HG03139 (cell line): ENCODE measurements at regions not wholly inside any gene's neighbourhood (a gene's known extent, or its start where the extent isn't known, plus 50 kb on each side); places are given as distances from the start of the nearest gene placed in this dataset.
"Not testable (repeated sequence)": the region's sequence is repeated elsewhere in the genome, so short reads cannot be mapped to it uniquely, and the experiment has no call there.

Source experiments
- ATAC-seq: cut with Tn5 transposase; IDR thresholded peaks from one replicate; pipeline ENCODE4 v1.9.1; 2021; ENCODE audit not compliant: unreplicated experiment

- ATAC-seq: no peak
These were observed 90.6 kb upstream of the CIBAR2 start for GRCh38 chr16:85202631-85203461.

DNA sequence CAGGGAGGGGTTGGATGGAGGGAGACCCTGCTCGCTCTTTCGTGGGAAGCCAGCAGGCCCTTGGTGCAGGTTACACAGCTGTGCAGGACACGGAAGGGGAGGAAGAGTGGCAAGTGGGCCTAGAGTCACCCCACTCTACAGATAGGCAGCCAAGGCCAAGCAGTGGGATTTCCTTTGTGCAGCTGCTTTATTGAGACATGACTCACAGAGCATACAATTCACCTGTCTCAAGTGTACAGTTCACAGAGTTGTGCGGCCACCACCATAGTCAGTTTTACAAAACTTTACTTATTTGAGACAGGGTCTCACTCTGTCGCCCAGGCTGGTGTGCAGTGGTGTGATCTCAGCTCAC lies 91.2 kb upstream of the CIBAR2 start:
- ATAC-seq: no peak

- no peak for ATAC-seq
These were observed 92.2 kb upstream of the CIBAR2 start for GRCh38 chr16:85204242-85205010.

DNA sequence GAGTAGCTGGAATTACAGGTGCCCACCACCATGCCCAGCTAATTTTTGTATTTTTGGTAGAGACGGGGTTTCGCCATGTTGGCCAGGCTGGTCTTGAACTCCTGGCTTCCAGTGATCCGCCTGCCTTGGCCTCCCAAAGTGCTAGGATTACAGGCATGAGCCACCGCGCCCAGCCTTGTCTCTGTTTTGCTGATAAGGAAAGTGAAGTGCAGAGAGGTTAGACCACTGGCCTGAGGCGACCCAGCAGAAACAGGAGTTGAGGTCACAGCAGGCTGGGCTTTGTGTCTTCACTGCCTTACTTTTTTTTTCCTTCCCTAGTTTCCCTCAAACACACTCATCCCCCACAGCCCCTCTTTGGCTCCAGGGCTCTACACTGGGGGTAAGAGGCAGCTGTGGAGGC lies 93.0 kb upstream of the CIBAR2 start:
- not testable (repeated sequence) for ATAC-seq

DNA sequence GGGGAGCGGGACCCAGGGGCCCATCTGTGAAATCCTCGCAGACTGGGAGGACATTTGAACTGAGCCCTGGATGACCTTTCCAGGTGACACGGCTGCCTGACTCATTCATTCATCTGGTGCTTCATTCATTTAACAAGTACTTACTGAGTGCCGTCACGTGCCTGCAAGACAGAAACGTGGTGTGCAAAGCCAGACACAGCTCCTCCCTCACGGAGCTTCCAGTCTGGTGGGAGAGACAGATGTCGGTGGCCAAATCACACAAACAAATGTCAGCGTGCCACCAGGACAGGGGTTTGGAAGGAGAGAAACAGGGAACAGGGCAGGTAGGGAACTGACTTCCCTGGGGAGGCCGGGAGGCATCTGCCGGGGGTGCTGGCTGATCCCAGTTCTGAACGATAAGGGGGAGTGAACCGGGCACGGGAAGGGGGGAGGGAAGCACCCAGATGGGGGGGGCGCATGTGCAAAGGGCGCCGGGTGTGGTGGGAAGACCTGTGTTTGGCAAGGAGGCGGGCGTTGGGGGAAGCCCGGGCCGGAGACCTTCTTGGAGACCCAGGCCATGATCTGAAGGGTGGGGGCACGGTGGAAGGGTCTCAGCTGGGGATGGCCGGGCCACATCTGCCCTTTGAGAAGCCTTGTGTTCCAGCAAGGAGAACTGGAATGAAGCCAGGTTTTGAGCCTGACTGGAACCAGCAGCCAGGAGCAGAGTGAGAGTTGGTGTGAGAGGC lies 93.6 kb upstream of the CIBAR2 start:
- ATAC-seq: no peak

GRCh38 chr16:85206472-85207356 lies 94.4 kb upstream of the CIBAR2 start:
- no peak for ATAC-seq

DNA sequence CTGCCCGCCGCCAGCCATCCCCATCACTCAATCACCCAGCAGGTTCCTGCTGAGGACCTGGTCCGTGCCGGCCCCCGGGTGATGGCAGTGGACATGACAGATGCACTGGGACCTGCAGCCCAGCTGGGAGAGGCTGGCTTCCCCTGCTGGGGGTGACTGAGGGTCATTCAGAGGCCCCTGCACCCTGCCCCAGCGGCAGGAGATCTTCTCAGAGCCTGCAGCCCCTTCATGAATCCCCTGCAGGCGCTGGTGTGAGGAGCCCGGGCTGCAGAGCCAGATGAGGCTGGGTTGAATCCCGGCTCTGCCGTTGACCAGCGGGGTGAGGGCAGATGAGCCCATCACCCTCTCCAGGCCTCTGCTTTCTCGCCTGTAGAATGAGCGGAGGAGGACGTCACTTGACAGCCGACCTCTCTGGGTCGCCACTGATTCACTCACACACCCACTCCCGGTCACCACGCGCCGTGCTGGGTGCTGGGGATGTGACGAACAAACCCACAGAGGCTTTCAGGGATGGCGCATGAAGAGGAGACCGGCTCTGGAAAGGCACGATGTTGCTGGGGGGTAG lies 95.2 kb upstream of the CIBAR2 start:
- ATAC-seq: no peak

- no peak for ATAC-seq
These were observed 95.9 kb upstream of the CIBAR2 start for GRCh38 chr16:85208181-85208580.

- ATAC-seq: no peak
These were observed 96.6 kb upstream of the CIBAR2 start for GRCh38 chr16:85208643-85209520.

- no peak for ATAC-seq
These were observed 97.4 kb upstream of the CIBAR2 start for GRCh38 chr16:85209526-85210121.

DNA sequence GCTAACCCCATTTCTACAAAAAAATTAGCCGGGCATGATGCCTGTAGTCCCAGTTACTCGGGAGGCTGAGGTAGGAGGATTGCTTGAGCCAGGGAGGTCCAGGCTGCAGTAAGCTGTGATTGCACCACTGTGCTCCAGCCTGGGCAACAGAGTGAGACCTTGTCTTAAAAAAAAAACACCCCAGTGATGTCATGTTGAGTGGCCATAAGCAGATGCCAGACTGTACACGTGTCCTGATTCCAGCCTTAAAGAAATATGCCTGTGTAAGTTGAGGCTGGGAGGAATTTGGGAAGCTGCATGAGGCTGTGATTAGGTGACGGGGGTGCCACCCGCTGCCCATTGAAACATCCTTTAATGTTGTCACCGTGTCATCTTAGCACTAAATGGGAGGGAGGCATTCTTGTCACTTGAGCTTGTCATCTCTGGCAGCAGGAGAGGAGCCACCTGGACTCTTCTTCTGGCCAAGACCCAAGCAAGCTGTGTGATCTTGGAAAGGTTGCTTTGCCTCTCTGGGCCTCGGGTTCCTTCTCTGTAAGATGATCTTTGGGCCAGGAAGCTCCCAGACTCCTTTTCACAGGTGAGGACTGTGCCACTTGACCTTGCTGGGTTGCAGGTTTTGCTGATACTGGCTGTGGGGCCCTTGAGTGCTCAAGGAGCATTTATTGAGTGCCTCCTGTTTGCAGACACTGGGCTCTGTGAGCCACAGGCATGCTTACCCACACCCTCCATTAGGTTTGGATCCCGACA lies 98.3 kb upstream of the CIBAR2 start:
- no peak for ATAC-seq

DNA sequence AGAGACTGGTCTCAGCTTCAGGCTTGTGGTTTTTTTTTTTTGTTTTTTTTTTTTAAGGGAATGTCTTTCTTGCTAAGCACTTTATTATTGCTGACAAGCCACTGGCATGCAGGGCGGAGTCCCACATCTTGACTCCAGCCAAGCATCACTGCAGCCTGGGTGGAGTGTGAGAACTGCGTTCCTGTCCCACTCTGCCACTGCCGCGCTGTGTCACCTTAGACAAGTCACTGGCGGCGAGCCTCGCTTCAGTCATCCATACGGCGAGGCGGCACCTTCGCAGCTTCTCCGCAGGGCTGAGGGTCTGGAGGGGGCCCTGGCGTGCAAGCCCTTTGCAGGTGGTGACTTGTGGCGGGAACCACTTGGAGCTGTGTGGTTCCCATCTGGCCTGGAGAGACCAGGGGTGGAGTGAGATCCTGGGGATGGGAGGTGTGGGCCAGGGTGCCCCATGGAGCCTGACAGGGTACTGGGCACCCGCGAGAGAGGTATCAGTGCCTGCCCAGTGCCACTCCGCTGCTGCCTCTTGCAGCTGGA lies 99.1 kb upstream of the CIBAR2 start:
- ATAC-seq: no peak

- no peak for ATAC-seq
These were observed 101.8 kb upstream of the CIBAR2 start for GRCh38 chr16:85213926-85214675.

- ATAC-seq: no peak
These were observed 103.3 kb upstream of the CIBAR2 start for GRCh38 chr16:85215478-85216118.

GRCh38 chr16:85216522-85217375 lies 104.5 kb upstream of the CIBAR2 start:
- no peak for ATAC-seq
